ENCODE measurements at regions not wholly inside any gene's neighbourhood (a gene's known extent, or its start where the extent isn't known, plus 50 kb on each side); places are given as distances from the start of the nearest gene placed in this dataset.
"Not testable (repeated sequence)": the region's sequence is repeated elsewhere in the genome, so short reads cannot be mapped to it uniquely, and the experiment has no call there.

- Histone ChIP-seq H3K36me3 (no peaks in the 10 kb centered on the region), H3K27ac (no peak overlapping the region), H3K27me3 (ENCODE audit: low read depth) (no peaks in the 10 kb centered on the region), H3K9me3 (no peaks in the 10 kb centered on the region), H3K4me3 (no peak overlapping the region), H3K4me1 (no peaks in the 10 kb centered on the region)
- DNase-seq (no peak), ATAC-seq (no peak)
- no peak for TF ChIP-seq CTCF (IDR thresholded peaks at IDR 0.05)
- intact Hi-C loops (cut with DNase I) = no loop called here
These were observed 425.7 kb downstream of the GPAT3 start for GRCh38 chr4:83961575-83961974.

GRCh38 chr4:83959160-83959559, 423.3 kb downstream of the GPAT3 start:
- no peaks in the 10 kb centered on the region for H3K27me3 ChIP-seq (ENCODE audit: low read depth)
- H3K4me1 ChIP-seq = no peaks in the 10 kb centered on the region
- no peak for DNase-seq
- H3K4me3 ChIP-seq = no peak overlapping the region
- H3K36me3 ChIP-seq = no peaks in the 10 kb centered on the region
- ATAC-seq = no peak
- no peaks in the 10 kb centered on the region for H3K9me3 ChIP-seq
- TF ChIP-seq CTCF (IDR thresholded peaks at IDR 0.05) = no peak
- no peak overlapping the region for H3K27ac ChIP-seq
- intact Hi-C loops (cut with DNase I) = no loop called here

- no peaks in the 10 kb centered on the region for H3K4me1 ChIP-seq
- H3K4me3 ChIP-seq = no peak overlapping the region
- DNase-seq (no peak), ATAC-seq (no peak)
- no peak for TF ChIP-seq CTCF (IDR thresholded peaks at IDR 0.05)
- no peaks in the 10 kb centered on the region for H3K27me3 ChIP-seq (ENCODE audit: low read depth)
- H3K27ac ChIP-seq = no peak overlapping the region
- no peaks in the 10 kb centered on the region for H3K36me3 ChIP-seq
- H3K9me3 ChIP-seq = no peaks in the 10 kb centered on the region
- intact Hi-C loops (cut with DNase I) = no loop called here
These were observed 411.9 kb downstream of the GPAT3 start for GRCh38 chr4:83947830-83948193.

GRCh38 chr4:83947125-83947829, 411.4 kb downstream of the GPAT3 start:
- DNase-seq (no peak), ATAC-seq (no peak)
- H3K27me3 ChIP-seq (ENCODE audit: low read depth) = no peaks in the 10 kb centered on the region
- no peaks in the 10 kb centered on the region for H3K4me1 ChIP-seq
- no peak for TF ChIP-seq CTCF (IDR thresholded peaks at IDR 0.05)
- H3K27ac ChIP-seq = no peak overlapping the region
- intact Hi-C loops (cut with DNase I) = no loop called here
- no peaks in the 10 kb centered on the region for H3K9me3 ChIP-seq
- H3K36me3 ChIP-seq = no peaks in the 10 kb centered on the region
- H3K4me3 ChIP-seq = no peak overlapping the region

- H3K27ac ChIP-seq; DNase-seq; H3K9me3 ChIP-seq; H3K27me3 ChIP-seq (ENCODE audit: low read depth); intact Hi-C loops (cut with DNase I); H3K36me3 ChIP-seq; H3K4me3 ChIP-seq; H3K4me1 ChIP-seq; ATAC-seq: not testable (repeated sequence)
These were observed 407.8 kb downstream of the GPAT3 start for GRCh38 chr4:83943691-83944090.

GRCh38 chr4:83932750-83933391, 397.0 kb downstream of the GPAT3 start:
- Histone ChIP-seq H3K27me3 (ENCODE audit: low read depth) (no peaks in the 10 kb centered on the region), H3K4me1 (no peaks in the 10 kb centered on the region), H3K9me3 (no peaks in the 10 kb centered on the region), H3K4me3 (no peak overlapping the region), H3K36me3 (no peaks in the 10 kb centered on the region), H3K27ac (no peak overlapping the region)
- DNase-seq (no peak), ATAC-seq (no peak)
- no peak for TF ChIP-seq CTCF (IDR thresholded peaks at IDR 0.05)
- intact Hi-C loops (cut with DNase I) = no loop called here
